A549 (cell line): ENCODE measurements at regions not wholly inside any gene's neighbourhood (a gene's known extent, or its start where the extent isn't known, plus 50 kb on each side); places are given as distances from the start of the nearest gene placed in this dataset.

Experiments used
- ATAC-seq, 2 experiments: fragments of 200-7000 bp in 1 of 2; fragments of >200 bp in 1 of 2; cut with Nextera tagmentation in 1 of 2; cut with Tn5 transposase in 1 of 2; 3 replicates each; pipeline versions ENCODE4 v1.8.0 to v1.9.1; 2018 to 2020; ENCODE audit warnings: mild to moderate bottlenecking in 1 of 2, moderate library complexity in 1 of 2
- CTCF ChIA-PET: fragments of 300-600 bp; sonication (Branson Sonifier 250); formaldehyde crosslinking; extraction: SDS; loops from one replicate; lab custom pipeline; 2021; ENCODE audit warnings: antibody characterized with exemption, inconsistent platforms; lab: Yijun Ruan, JAX
- POLR2A ChIA-PET: fragments of 350-600 bp; formaldehyde crosslinking; extraction: SDS; loops from one replicate; lab custom pipeline; 2021; ENCODE audit warnings: antibody characterized with exemption, inconsistent platforms; lab: Yijun Ruan, JAX
- DNase-seq, 2 experiments: peaks; one replicate each; pipeline versions ENCODE4 v3.0.0 to v3.0.0-alpha.2; 2011 to 2016; ENCODE audit warnings: low read depth in 1 of 2, low spot score in 1 of 2
- FAIRE-seq: peaks from 2 replicates; lab custom pipeline; 2011; peaks lifted over from hg19 to GRCh38; lab: Jason Lieb, UNC
- H3K27ac ChIP-seq, 2 experiments: fragments of >200 bp; sonication (Bioruptor Twin); formaldehyde crosslinking; 3 replicates each; pipeline ENCODE4 v1.5.1; 2016 to 2017
- H3K4me1 ChIP-seq: fragments of >200 bp; sonication (Bioruptor Twin); formaldehyde crosslinking; 3 replicates; pipeline ENCODE4 v1.6.1; 2016
- H3K4me2 ChIP-seq: fragments of >200 bp; sonication (Bioruptor Twin); formaldehyde crosslinking; 3 replicates; pipeline ENCODE4 v1.6.1; 2016
- H3K4me3 ChIP-seq: fragments of >200 bp; sonication (Bioruptor Twin); formaldehyde crosslinking; 3 replicates; pipeline ENCODE4 v1.5.1; 2016
- H3K9me3 ChIP-seq: fragments of >200 bp; sonication (Bioruptor Twin); formaldehyde crosslinking; 3 replicates; pipeline ENCODE4 v1.6.1; 2016
- CBX2 ChIP-seq: fragments of 200-600 bp; sonication (generic); IDR thresholded peaks from 2 replicates; pipeline ENCODE4 v1.6.1; 2016; ENCODE audit warnings: low read depth, mild to moderate bottlenecking, borderline replicate concordance
- CBX8 ChIP-seq: fragments of 200-600 bp; sonication (generic); IDR thresholded peaks from 2 replicates; pipeline ENCODE4 v1.6.1; 2016
- EP300 ChIP-seq, 2 experiments: fragments of >200 bp; sonication (Bioruptor Twin); formaldehyde crosslinking; IDR thresholded peaks; 2 replicates in 1 of 2; 3 replicates in 1 of 2; pipeline ENCODE4 v1.6.1; 2016 to 2017
- ESRRA ChIP-seq: fragments of 150-350 bp; IDR thresholded peaks from 2 replicates; pipeline ENCODE4 v1.6.1; 2014; ENCODE audit warnings: mild to moderate bottlenecking, low read length, borderline replicate concordance
- FOSB ChIP-seq: fragments of 250-450 bp; sonication (Bioruptor Pico); IDR thresholded peaks from 2 replicates; pipeline ENCODE4 v1.5.0; 2020; ENCODE audit warnings: mild to moderate bottlenecking, moderate library complexity
- GATA3 ChIP-seq: IDR thresholded peaks from 2 replicates; pipeline ENCODE4 v1.6.1; 2012; ENCODE audit warnings: borderline replicate concordance
- HEYL ChIP-seq: fragments of 250-450 bp; sonication (Bioruptor Pico); IDR thresholded peaks from 2 replicates; pipeline ENCODE4 v1.8.0; 2021; ENCODE audit warnings: mild to moderate bottlenecking, moderate library complexity
- HOXB5 ChIP-seq: fragments of 250-450 bp; sonication (Bioruptor Pico); IDR thresholded peaks from 2 replicates; pipeline ENCODE4 v1.5.0; 2020; ENCODE audit warnings: mild to moderate bottlenecking, moderate library complexity
- JUNB ChIP-seq: fragments of >200 bp; sonication (Bioruptor Twin); formaldehyde crosslinking; IDR thresholded peaks from 2 replicates; pipeline ENCODE4 v1.6.1; 2016
- MAFK ChIP-seq: fragments of 450-650 bp; IDR thresholded peaks from 2 replicates; pipeline ENCODE4 v1.6.1; 2014; ENCODE audit not compliant: partially characterized antibody
- MAZ ChIP-seq: fragments of 150-350 bp; IDR thresholded peaks from 2 replicates; pipeline ENCODE4 v1.6.1; 2014; ENCODE audit warnings: antibody characterized with exemption, low read depth, low read length, borderline replicate concordance
- MYC ChIP-seq: IDR thresholded peaks from 2 replicates; pipeline ENCODE4 v1.6.1; 2012; ENCODE audit warnings: mild to moderate bottlenecking, inconsistent platforms, low read length, improper control_type of control experiment, borderline replicate concordance
- RCOR1 ChIP-seq: fragments of 150-350 bp; IDR thresholded peaks from 2 replicates; pipeline ENCODE4 v1.6.1; 2014; ENCODE audit warnings: antibody characterized with exemption, low read length, low read depth
- ZSCAN20 ChIP-seq: fragments of 250-450 bp; sonication (Bioruptor Pico); IDR thresholded peaks from 2 replicates; pipeline ENCODE4 v1.8.0; 2022; ENCODE audit warnings: mild to moderate bottlenecking, moderate library complexity
- WGBS: methylation state at CpG from one replicate; pipeline ENCODE4 v1.1.6; 2017; ENCODE audit errors: missing lambda C conversion rate; 5-methylcytosine and 5-hydroxymethylcytosine counted together
- TF ChIP-seq, protein P1 (sequence below): fragments of 200-600 bp; sonication (generic); IDR thresholded peaks from 2 replicates; pipeline ENCODE4 v1.6.1; 2016; ENCODE audit warnings: antibody characterized with exemption, mild to moderate bottlenecking, moderate library complexity
- TF ChIP-seq, protein P2 (sequence below): IDR thresholded peaks from 2 replicates; pipeline ENCODE4 v1.6.1; 2012
- TF ChIP-seq, protein P3 (sequence below): fragments of 250-450 bp; sonication (Bioruptor Pico); IDR thresholded peaks from 2 replicates; pipeline ENCODE4 v1.5.0; 2020; ENCODE audit warnings: low read depth, mild to moderate bottlenecking, moderate library complexity
- TF ChIP-seq, protein P4 (sequence below): IDR thresholded peaks from 2 replicates; pipeline ENCODE4 v1.6.1; 2012; ENCODE audit warnings: low read depth, borderline replicate concordance
- TF ChIP-seq, protein P5 (sequence below): fragments of 450-650 bp; IDR thresholded peaks from 2 replicates; pipeline ENCODE4 v1.6.1; 2014; ENCODE audit warnings: antibody characterized with exemption

GRCh38 chr15:85890620-85890980 is 95.9 kb upstream of the KLHL25 start:
- TF ChIP-seq GATA3 (no peak), HOXB5 (CRISPR knock-in tag) (no peak), HEYL (CRISPR knock-in tag) (no peak), CBX8 (no peak), EP300 (IDR thresholded peaks at IDR 0.05) (no peak), CBX2 (no peak), ESRRA (no peak), JUNB (no peak), RCOR1 (no peak), FOSB (CRISPR knock-in tag) (no peak)
- TF ChIP-seq, protein P1, sequence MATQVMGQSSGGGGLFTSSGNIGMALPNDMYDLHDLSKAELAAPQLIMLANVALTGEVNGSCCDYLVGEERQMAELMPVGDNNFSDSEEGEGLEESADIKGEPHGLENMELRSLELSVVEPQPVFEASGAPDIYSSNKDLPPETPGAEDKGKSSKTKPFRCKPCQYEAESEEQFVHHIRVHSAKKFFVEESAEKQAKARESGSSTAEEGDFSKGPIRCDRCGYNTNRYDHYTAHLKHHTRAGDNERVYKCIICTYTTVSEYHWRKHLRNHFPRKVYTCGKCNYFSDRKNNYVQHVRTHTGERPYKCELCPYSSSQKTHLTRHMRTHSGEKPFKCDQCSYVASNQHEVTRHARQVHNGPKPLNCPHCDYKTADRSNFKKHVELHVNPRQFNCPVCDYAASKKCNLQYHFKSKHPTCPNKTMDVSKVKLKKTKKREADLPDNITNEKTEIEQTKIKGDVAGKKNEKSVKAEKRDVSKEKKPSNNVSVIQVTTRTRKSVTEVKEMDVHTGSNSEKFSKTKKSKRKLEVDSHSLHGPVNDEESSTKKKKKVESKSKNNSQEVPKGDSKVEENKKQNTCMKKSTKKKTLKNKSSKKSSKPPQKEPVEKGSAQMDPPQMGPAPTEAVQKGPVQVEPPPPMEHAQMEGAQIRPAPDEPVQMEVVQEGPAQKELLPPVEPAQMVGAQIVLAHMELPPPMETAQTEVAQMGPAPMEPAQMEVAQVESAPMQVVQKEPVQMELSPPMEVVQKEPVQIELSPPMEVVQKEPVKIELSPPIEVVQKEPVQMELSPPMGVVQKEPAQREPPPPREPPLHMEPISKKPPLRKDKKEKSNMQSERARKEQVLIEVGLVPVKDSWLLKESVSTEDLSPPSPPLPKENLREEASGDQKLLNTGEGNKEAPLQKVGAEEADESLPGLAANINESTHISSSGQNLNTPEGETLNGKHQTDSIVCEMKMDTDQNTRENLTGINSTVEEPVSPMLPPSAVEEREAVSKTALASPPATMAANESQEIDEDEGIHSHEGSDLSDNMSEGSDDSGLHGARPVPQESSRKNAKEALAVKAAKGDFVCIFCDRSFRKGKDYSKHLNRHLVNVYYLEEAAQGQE, result no peak
- TF ChIP-seq, protein P2, sequence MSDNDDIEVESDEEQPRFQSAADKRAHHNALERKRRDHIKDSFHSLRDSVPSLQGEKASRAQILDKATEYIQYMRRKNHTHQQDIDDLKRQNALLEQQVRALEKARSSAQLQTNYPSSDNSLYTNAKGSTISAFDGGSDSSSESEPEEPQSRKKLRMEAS, result no peak
- TF ChIP-seq, protein P3, sequence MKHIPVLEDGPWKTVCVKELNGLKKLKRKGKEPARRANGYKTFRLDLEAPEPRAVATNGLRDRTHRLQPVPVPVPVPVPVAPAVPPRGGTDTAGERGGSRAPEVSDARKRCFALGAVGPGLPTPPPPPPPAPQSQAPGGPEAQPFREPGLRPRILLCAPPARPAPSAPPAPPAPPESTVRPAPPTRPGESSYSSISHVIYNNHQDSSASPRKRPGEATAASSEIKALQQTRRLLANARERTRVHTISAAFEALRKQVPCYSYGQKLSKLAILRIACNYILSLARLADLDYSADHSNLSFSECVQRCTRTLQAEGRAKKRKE (CRISPR knock-in tag), result no peak
- TF ChIP-seq, protein P4, sequence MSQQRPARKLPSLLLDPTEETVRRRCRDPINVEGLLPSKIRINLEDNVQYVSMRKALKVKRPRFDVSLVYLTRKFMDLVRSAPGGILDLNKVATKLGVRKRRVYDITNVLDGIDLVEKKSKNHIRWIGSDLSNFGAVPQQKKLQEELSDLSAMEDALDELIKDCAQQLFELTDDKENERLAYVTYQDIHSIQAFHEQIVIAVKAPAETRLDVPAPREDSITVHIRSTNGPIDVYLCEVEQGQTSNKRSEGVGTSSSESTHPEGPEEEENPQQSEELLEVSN, result no peak
- 0% methylated on average over 2 of the region's 2 CpGs for WGBS
- no peak overlapping the region for H3K27ac ChIP-seq
- ATAC-seq (peak in 1 of 2 experiments; percentile 15; a peak in 1 of 6 replicates), FAIRE-seq (no peak), DNase-seq (no peak)
- H3K4me2 ChIP-seq, result no peak overlapping the region
- H3K9me3 ChIP-seq, result no peaks in the 10 kb centered on the region
- H3K4me3 ChIP-seq, result no peak overlapping the region
- H3K4me1 ChIP-seq, result no peaks in the 10 kb centered on the region
- CTCF ChIA-PET, result no interaction called here
- POLR2A ChIA-PET, result no interaction called here

GRCh38 chr15:85891470-85891869 is 96.7 kb upstream of the KLHL25 start:
- H3K4me3 ChIP-seq, result no peak overlapping the region
- TF ChIP-seq MYC (no peak), ZSCAN20 (CRISPR knock-in tag) (no peak)
- TF ChIP-seq, protein P5, sequence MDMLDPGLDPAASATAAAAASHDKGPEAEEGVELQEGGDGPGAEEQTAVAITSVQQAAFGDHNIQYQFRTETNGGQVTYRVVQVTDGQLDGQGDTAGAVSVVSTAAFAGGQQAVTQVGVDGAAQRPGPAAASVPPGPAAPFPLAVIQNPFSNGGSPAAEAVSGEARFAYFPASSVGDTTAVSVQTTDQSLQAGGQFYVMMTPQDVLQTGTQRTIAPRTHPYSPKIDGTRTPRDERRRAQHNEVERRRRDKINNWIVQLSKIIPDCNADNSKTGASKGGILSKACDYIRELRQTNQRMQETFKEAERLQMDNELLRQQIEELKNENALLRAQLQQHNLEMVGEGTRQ, result no peak
- TF ChIP-seq, all 56 proteins: peak for 0
- Histone ChIP-seq H3K4me1 (no peaks in the 10 kb centered on the region), H3K9me3 (no peaks in the 10 kb centered on the region), H3K27ac (no peak overlapping the region), H3K4me2 (no peak overlapping the region)
- ChIA-PET CTCF (no interaction called here), POLR2A (no interaction called here)
- FAIRE-seq (no peak), ATAC-seq (no peak), DNase-seq (no peak)
- 12% methylated on average over 1 of the region's 1 CpG for WGBS

- FAIRE-seq, result no peak
- POLR2A ChIA-PET, result no interaction called here
- no peak overlapping the region for H3K4me2 ChIP-seq
- CTCF ChIA-PET, result no interaction called here
- no peak for DNase-seq
- no peak for ATAC-seq
- H3K4me1 ChIP-seq, result no peaks in the 10 kb centered on the region
- no peak overlapping the region for H3K27ac ChIP-seq
- H3K9me3 ChIP-seq, result no peaks in the 10 kb centered on the region
- TF ChIP-seq MAZ (no peak), MAFK (peak; percentile 98)
- whole genome bisulfite sequencing, result 32% methylated on average over 3 of the region's 3 CpGs
- no peak overlapping the region for H3K4me3 ChIP-seq
Observed at GRCh38 chr15:85892232-85892631, 97.5 kb upstream of the KLHL25 start.
